ENCODE measurements at regions not wholly inside any gene's neighbourhood (a gene's known extent, or its start where the extent isn't known, plus 50 kb on each side); places are given as distances from the start of the nearest gene placed in this dataset.

DNA sequence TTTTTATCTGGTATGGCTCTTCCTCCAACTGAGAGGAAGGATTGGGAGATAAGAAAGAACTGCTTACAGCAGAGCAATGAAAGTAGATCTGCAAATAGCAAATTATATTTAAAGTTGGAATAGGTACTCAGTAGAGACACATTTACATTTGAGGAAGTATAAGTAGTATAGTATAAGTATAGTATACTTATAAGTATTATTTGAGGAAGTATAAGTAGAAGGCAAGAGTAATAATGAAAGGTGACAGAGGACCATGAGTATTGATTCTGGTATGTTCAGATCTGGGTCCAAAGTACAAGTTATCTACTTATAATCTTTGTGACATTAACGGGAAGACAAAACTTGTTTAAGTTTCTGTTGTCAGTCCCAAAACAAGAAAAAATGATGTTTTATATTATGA lies 527.6 kb upstream of the SORCS1 start (continued):
- TF ChIP-seq, protein P1, sequence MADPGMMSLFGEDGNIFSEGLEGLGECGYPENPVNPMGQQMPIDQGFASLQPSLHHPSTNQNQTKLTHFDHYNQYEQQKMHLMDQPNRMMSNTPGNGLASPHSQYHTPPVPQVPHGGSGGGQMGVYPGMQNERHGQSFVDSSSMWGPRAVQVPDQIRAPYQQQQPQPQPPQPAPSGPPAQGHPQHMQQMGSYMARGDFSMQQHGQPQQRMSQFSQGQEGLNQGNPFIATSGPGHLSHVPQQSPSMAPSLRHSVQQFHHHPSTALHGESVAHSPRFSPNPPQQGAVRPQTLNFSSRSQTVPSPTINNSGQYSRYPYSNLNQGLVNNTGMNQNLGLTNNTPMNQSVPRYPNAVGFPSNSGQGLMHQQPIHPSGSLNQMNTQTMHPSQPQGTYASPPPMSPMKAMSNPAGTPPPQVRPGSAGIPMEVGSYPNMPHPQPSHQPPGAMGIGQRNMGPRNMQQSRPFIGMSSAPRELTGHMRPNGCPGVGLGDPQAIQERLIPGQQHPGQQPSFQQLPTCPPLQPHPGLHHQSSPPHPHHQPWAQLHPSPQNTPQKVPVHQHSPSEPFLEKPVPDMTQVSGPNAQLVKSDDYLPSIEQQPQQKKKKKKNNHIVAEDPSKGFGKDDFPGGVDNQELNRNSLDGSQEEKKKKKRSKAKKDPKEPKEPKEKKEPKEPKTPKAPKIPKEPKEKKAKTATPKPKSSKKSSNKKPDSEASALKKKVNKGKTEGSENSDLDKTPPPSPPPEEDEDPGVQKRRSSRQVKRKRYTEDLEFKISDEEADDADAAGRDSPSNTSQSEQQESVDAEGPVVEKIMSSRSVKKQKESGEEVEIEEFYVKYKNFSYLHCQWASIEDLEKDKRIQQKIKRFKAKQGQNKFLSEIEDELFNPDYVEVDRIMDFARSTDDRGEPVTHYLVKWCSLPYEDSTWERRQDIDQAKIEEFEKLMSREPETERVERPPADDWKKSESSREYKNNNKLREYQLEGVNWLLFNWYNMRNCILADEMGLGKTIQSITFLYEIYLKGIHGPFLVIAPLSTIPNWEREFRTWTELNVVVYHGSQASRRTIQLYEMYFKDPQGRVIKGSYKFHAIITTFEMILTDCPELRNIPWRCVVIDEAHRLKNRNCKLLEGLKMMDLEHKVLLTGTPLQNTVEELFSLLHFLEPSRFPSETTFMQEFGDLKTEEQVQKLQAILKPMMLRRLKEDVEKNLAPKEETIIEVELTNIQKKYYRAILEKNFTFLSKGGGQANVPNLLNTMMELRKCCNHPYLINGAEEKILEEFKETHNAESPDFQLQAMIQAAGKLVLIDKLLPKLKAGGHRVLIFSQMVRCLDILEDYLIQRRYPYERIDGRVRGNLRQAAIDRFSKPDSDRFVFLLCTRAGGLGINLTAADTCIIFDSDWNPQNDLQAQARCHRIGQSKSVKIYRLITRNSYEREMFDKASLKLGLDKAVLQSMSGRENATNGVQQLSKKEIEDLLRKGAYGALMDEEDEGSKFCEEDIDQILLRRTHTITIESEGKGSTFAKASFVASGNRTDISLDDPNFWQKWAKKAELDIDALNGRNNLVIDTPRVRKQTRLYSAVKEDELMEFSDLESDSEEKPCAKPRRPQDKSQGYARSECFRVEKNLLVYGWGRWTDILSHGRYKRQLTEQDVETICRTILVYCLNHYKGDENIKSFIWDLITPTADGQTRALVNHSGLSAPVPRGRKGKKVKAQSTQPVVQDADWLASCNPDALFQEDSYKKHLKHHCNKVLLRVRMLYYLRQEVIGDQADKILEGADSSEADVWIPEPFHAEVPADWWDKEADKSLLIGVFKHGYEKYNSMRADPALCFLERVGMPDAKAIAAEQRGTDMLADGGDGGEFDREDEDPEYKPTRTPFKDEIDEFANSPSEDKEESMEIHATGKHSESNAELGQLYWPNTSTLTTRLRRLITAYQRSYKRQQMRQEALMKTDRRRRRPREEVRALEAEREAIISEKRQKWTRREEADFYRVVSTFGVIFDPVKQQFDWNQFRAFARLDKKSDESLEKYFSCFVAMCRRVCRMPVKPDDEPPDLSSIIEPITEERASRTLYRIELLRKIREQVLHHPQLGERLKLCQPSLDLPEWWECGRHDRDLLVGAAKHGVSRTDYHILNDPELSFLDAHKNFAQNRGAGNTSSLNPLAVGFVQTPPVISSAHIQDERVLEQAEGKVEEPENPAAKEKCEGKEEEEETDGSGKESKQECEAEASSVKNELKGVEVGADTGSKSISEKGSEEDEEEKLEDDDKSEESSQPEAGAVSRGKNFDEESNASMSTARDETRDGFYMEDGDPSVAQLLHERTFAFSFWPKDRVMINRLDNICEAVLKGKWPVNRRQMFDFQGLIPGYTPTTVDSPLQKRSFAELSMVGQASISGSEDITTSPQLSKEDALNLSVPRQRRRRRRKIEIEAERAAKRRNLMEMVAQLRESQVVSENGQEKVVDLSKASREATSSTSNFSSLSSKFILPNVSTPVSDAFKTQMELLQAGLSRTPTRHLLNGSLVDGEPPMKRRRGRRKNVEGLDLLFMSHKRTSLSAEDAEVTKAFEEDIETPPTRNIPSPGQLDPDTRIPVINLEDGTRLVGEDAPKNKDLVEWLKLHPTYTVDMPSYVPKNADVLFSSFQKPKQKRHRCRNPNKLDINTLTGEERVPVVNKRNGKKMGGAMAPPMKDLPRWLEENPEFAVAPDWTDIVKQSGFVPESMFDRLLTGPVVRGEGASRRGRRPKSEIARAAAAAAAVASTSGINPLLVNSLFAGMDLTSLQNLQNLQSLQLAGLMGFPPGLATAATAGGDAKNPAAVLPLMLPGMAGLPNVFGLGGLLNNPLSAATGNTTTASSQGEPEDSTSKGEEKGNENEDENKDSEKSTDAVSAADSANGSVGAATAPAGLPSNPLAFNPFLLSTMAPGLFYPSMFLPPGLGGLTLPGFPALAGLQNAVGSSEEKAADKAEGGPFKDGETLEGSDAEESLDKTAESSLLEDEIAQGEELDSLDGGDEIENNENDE (IDR thresholded peaks at IDR 0.05; ENCODE audit: insufficient replicate concordance, low read length): no peak
- no peak for TF ChIP-seq RAD21 (IDR thresholded peaks at IDR 0.05 in 1 of 2, conservative IDR thresholded peaks at IDR 0.05 in 1 of 2; ENCODE audit: low read depth in 2 of 2, low read length in 2 of 2)
- TF ChIP-seq KDM1A (IDR thresholded peaks at IDR 0.05; ENCODE audit: borderline replicate concordance, low read length): no peak
- TF ChIP-seq YY1 (IDR thresholded peaks at IDR 0.05; ENCODE audit: low read depth, low read length): no peak
- TF ChIP-seq FOSL1 (IDR thresholded peaks at IDR 0.05; ENCODE audit: insufficient read depth, low read depth, low read length): no peak
- TF ChIP-seq BCL11A (IDR thresholded peaks at IDR 0.05; ENCODE audit: low read depth in 2 of 2, low read length in 2 of 2): no peak
- TF ChIP-seq TAF1 (IDR thresholded peaks at IDR 0.05; ENCODE audit: low read depth, low read length): no peak
- TF ChIP-seq SIX5 (IDR thresholded peaks at IDR 0.05; ENCODE audit: low read depth, low read length): no peak
- TF ChIP-seq POLR2AphosphoS5 (IDR thresholded peaks at IDR 0.05; ENCODE audit: low read depth, low read length): no peak
- TF ChIP-seq RBBP5 (IDR thresholded peaks at IDR 0.05; ENCODE audit: borderline replicate concordance, low read depth, low read length): no peak
- TF ChIP-seq SP1 (IDR thresholded peaks at IDR 0.05; ENCODE audit: low read depth, low read length): no peak
- no peak for TF ChIP-seq CHD1 (IDR thresholded peaks at IDR 0.05; ENCODE audit: low read depth, low read length)
- no peak for TF ChIP-seq POU5F1 (IDR thresholded peaks at IDR 0.05; ENCODE audit: low read depth, low read length)
